GM12864 (cell line): ENCODE measurements at regions not wholly inside any gene's neighbourhood (a gene's known extent, or its start where the extent isn't known, plus 50 kb on each side); places are given as distances from the start of the nearest gene placed in this dataset.
"Not testable (repeated sequence)": the region's sequence is repeated elsewhere in the genome, so short reads cannot be mapped to it uniquely, and the experiment has no call there.

Experiments used
- DNase-seq: peaks from one replicate; pipeline ENCODE4 v3.0.0-alpha.2; 2011; ENCODE audit warnings: low read depth
- H3K4me3 ChIP-seq: 2 replicates; pipeline ENCODE4 v1.5.1; 2011; ENCODE audit warnings: mild to moderate bottlenecking, low read depth, low read length, control low read depth
- TF ChIP-seq, protein P1 (sequence below): IDR thresholded peaks from 2 replicates; pipeline ENCODE4 v1.5.1; 2011; ENCODE audit warnings: low read depth, mild to moderate bottlenecking, moderate library complexity, low read length, control low read depth, inconsistent platforms; ENCODE audit errors: missing control alignments

DNA sequence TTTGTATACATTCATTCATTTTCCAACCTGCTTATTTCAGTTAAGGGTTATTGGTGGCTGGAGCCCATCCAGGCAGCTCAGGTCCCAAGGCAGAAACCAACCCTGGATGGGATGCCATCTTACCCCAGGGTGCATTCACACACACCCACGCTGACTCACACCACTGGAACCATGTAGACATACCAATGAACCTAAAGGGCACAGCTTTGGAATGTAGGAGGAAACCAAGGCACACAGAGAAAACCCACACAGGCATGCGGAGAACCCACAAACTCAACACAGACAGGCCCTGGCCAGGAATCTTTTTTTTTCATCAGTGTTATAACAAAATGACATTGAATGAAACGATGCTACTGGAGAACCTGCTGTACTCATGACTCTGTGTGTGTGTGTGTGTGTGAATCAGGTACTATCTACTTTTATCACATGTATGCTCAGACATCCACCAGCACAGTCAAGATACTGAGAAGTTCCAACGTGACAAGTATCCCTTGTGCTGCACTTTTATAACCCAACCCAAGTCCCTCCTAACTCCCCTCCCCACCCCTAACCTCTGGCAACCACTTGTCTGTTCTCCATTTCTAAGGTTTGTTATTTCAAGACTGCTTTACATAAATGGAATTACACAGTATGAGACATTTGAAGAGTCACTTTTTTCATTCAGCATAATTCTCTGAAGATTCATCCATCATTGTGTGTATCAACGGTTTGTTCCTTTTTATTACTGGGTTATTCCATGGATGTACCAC is 286.8 kb upstream of the PLD5 start:
- H3K4me3 ChIP-seq: no peak overlapping the region
- no peak for DNase-seq
- TF ChIP-seq, protein P1, sequence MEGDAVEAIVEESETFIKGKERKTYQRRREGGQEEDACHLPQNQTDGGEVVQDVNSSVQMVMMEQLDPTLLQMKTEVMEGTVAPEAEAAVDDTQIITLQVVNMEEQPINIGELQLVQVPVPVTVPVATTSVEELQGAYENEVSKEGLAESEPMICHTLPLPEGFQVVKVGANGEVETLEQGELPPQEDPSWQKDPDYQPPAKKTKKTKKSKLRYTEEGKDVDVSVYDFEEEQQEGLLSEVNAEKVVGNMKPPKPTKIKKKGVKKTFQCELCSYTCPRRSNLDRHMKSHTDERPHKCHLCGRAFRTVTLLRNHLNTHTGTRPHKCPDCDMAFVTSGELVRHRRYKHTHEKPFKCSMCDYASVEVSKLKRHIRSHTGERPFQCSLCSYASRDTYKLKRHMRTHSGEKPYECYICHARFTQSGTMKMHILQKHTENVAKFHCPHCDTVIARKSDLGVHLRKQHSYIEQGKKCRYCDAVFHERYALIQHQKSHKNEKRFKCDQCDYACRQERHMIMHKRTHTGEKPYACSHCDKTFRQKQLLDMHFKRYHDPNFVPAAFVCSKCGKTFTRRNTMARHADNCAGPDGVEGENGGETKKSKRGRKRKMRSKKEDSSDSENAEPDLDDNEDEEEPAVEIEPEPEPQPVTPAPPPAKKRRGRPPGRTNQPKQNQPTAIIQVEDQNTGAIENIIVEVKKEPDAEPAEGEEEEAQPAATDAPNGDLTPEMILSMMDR: no peak

DNA sequence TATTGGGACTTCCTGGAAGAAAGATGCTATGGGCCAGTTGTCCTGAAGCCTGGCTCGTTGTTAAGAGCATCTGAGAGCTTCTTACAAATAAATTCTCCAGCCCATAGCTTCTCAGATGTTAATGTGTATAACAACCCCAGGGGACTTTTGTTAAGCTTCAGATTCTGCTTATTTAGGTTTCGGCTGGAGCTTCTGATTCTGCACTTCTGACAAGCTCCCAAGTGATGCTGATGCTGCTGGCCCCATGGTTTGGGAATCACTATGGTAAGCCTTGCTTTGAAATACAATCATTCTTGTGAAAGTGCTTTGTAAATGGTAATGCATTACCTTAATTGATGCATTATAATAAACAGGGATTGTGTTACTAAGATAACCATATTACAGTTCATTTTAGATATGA is 281.8 kb upstream of the PLD5 start:
- DNase-seq: no peak
- no peak overlapping the region for H3K4me3 ChIP-seq
- TF ChIP-seq, protein P1: no peak

DNA sequence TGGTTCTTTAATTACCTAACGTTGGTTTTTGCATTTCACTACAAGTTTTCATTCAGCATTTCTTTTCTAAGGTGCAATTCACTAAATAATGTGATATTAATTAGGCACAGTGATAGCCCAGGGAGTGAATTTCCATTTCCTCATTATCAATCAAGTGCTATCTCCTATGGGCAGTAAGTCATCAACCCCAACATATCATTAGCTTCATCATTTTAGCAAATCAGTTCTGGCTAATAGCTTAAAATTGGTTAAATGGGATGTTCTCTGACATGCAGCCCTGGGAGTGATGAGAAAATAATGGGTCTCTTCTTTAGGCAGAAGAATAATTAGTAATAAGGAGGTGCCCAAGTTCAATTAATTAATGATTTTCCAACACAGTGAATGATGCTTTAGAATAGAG is 280.9 kb upstream of the PLD5 start:
- not testable (repeated sequence) for DNase-seq, H3K4me3 ChIP-seq

GRCh38 chr1:242802973-242803372 is 278.5 kb upstream of the PLD5 start:
- TF ChIP-seq, protein P1: no peak
- no peak for DNase-seq
- no peak overlapping the region for H3K4me3 ChIP-seq

DNA sequence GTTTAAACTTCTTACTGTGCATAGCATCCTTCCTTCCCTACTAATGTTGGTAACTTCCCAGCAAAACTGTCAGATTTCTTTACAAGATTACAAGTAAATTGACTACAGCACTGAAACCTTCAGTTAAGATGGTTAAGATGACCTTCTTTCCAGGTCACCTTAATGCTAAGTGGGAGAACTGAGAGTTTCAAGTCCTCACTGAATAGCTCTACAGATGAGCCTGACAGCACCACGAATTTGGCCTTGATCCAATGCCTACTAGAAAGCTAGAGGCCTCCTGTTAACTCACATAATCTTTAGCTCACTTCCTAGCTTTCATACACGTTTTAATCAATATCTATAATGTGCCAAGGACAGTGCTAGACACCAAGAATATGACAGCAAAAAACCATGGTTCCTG is 276.0 kb upstream of the PLD5 start:
- no peak for DNase-seq
- TF ChIP-seq, protein P1: no peak
- no peak overlapping the region for H3K4me3 ChIP-seq

DNA sequence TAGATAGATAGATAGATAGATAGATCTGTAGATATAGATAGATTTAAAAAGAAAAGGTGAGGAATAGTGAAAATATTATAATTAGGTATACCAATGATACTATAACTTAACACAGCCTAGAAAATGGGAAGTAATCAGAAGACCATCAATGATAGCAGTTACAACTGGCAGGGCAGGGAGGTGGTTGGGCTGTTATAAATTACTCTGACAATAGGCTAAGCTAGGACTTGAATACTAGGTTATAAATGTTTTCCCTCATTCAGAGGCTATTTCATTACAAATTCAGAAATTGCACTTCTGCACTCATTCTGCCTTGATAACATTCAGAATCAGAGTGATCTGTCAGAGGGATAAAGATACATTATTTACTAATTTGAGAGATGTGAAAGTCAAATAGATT is 273.4 kb upstream of the PLD5 start:
- no peak for DNase-seq
- TF ChIP-seq, protein P1: no peak

DNA sequence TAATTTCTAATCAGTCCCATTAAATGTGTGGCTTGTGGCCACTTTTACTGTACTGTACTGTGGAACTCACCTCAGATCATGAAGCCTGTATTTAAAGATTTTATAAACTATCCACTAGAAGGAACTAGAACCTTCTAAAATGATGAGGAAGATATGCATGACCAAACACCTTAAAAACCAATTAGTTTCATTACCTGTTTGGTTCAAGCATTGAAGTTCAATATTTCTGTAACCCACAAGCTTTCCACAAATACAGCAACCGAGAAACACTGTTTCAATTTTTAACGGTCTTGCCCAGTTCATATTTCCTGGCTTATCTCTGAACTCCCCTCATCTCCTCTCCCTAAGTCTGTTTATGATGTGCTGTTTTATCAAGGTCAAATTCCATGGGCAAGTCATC is 264.3 kb upstream of the PLD5 start:
- no peak overlapping the region for H3K4me3 ChIP-seq
- TF ChIP-seq, protein P1: no peak
- peak; percentile 12 for DNase-seq

More for the DNA sequence above, 273.4 kb upstream of the PLD5 start:
- H3K4me3 ChIP-seq: no peak overlapping the region
